ENCODE measurements at regions not wholly inside any gene's neighbourhood (a gene's known extent, or its start where the extent isn't known, plus 50 kb on each side); places are given as distances from the start of the nearest gene placed in this dataset.

DNA sequence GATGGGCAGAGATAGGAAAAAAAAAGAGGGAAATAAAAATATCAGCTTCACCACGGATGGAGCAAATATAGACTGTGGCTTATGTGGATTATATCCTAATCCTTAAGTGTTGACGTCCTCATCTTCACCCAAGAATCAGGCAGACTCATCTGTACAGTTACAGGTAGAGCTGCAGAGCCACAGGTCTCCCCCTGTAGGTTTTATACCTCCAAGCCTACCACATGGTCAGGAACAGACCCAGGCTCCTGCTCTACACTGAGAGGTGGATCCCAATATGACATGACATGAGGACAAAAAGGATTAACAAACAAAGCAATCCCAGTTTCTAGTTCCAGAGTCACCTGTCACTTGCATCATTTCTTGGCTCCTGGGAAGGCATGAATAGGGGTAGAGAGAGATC, 400.8 kb downstream of the SEMA3D start:
- H3K9me3 ChIP-seq: no peaks in the 10 kb centered on the region
- DNase-seq: no peak
- H3K27me3 ChIP-seq: no peaks in the 10 kb centered on the region
- no peak for ATAC-seq
- TF ChIP-seq, protein P1, sequence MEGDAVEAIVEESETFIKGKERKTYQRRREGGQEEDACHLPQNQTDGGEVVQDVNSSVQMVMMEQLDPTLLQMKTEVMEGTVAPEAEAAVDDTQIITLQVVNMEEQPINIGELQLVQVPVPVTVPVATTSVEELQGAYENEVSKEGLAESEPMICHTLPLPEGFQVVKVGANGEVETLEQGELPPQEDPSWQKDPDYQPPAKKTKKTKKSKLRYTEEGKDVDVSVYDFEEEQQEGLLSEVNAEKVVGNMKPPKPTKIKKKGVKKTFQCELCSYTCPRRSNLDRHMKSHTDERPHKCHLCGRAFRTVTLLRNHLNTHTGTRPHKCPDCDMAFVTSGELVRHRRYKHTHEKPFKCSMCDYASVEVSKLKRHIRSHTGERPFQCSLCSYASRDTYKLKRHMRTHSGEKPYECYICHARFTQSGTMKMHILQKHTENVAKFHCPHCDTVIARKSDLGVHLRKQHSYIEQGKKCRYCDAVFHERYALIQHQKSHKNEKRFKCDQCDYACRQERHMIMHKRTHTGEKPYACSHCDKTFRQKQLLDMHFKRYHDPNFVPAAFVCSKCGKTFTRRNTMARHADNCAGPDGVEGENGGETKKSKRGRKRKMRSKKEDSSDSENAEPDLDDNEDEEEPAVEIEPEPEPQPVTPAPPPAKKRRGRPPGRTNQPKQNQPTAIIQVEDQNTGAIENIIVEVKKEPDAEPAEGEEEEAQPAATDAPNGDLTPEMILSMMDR (IDR thresholded peaks at IDR 0.05): no peak
- peaks cover 0 to 5% of the 10 kb centered on the region in 2 donors for H3K4me1 ChIP-seq
- H3K27ac ChIP-seq: no peak overlapping the region
- no peaks in the 10 kb centered on the region for H3K36me3 ChIP-seq
- no peak overlapping the region for H3K4me3 ChIP-seq
- intact Hi-C loops (cut with DNase I): no loop called here

DNA sequence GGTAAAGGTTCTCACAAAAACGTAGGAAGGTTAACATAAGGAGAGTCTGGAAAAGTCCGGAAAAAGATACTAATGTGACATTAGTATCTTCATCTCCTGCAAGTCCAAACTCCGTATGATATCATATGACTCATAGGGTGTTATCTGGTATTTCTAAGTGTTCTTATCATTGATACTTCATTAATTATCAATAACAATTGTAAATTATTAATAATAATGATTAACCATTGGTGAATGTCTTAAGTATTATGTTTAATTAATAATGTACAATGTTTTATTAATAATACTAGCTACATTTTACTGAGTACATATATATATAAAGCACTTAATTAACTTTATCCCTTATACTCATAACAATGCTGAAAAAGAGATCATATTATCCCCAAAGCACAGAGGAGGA, 402.4 kb downstream of the SEMA3D start:
- TF ChIP-seq, protein P1 (IDR thresholded peaks at IDR 0.05): no peak
- Histone ChIP-seq H3K36me3 (no peaks in the 10 kb centered on the region), H3K9me3 (no peaks in the 10 kb centered on the region), H3K27ac (no peak overlapping the region), H3K4me3 (no peak overlapping the region), H3K4me1 (peaks cover 0 to 5% of the 10 kb centered on the region in 2 donors), H3K27me3 (no peaks in the 10 kb centered on the region)
- ATAC-seq (no peak), DNase-seq (no peak)
- intact Hi-C loops (cut with DNase I): no loop called here

DNA sequence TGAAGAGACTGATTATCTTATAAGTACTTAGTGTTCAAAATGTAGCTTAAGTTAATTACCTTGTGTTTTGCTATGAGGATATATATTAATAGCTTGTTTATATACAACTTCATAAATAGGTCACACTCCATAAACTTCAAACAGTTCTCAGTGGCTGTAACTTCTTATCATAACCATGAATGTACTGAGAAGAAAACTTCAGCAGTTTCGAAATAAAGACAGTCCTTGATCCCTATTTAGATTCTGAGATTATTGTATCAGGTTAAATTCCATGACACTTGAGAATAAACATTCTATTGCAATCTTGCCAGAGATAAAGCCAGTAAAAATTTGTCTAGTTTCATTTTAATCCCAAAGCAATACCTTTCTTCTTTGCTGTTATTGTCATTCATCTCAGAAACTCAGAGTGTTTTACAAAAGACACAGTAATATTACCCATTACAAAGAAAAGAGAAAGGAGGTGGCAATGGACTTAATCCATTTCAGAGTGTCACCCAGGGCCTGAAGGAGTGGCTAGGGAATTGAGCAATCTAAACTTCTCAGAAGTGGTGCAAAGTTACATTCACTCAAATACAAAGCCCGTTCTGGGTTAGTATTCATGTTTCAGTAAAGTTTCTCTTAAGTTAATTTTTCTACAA, 403.6 kb downstream of the SEMA3D start:
- intact Hi-C loops (cut with DNase I): no loop called here
- ATAC-seq (peak; percentile 87), DNase-seq (peak in 2 of 4 donors; percentile 67 to 68)
- Histone ChIP-seq H3K4me3 (no peak overlapping the region), H3K9me3 (no peaks in the 10 kb centered on the region), H3K27me3 (no peaks in the 10 kb centered on the region), H3K36me3 (no peaks in the 10 kb centered on the region), H3K27ac (peak overlapping the region in 1 of 2 donors; percentile 45), H3K4me1 (peaks cover 0 to 5% of the 10 kb centered on the region in 2 donors)
- TF ChIP-seq, protein P1 (IDR thresholded peaks at IDR 0.05): no peak

DNA sequence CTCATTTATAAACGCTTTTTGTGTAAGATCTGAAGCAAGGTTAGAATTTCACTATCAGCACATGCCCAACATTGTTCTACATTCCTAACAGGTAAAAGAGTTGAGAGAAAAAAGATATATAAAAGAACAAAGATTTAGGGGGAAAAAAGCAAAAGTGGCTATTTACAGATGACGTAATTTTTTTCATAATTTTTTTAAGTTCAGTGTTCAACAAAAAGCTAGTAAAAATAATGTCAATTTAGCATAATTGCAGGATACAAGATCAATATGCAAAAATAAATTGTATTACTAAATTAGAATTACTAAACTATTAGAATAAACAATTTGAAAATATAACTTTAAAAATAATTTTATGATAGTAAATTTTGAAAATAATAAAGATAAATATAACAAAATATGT, 405.0 kb downstream of the SEMA3D start:
- Histone ChIP-seq H3K27me3 (no peaks in the 10 kb centered on the region), H3K27ac (no peak overlapping the region), H3K9me3 (peaks cover 0 to 5% of the 10 kb centered on the region in 2 donors), H3K36me3 (no peaks in the 10 kb centered on the region), H3K4me1 (peaks cover 0 to 5% of the 10 kb centered on the region in 2 donors), H3K4me3 (no peak overlapping the region)
- DNase-seq: no peak
- no peak for ATAC-seq
- TF ChIP-seq, protein P1 (IDR thresholded peaks at IDR 0.05): no peak
- intact Hi-C loops (cut with DNase I): no loop called here

DNA sequence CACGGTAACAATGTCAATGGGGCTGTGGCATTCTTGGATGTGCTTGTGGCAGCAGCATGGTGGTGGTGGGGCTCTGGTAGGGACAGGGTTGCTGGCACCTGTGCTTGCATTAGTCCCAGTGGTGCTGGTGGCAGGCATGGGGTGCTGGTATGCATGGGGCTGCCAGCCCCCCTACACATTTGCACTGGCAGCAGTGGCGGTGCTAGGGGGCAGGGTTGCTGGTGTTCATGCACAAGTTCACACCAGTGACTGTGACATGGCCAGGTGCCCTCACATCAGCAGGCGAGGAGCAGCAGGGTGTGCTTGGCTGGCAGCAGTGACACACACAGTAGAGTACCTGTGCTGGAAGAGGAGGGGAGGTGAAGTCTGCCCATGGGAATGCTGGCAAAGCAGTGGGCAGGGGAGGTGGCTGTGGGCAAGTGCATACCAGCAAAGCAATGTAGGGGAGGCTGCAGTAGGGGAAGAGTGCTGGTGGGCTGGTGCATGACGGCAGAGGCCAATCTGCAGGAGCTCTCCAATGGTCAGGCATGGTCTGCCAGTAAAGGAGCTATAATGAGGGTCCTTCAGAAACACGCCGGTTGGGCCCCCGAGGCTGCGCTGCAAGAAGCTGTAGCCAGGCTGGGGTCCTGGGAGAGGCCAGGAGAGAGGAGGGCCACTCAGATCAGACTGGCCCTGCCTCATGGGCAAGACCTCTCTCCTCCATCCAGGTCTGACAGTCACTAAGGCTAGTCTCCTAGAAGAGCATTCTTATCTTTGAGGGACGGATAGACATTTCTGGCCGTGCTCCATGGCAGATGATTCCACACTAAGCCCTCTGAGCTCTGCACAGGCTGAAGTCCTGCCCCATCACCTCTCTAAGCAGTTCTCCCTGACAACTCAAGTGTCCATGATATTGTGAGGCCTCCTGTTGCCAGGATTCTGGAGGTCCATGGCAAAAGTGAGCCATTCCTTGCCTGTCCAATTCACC, 406.4 kb downstream of the SEMA3D start:
- Histone ChIP-seq H3K27ac (no peak overlapping the region), H3K9me3 (peaks cover 0 to 5% of the 10 kb centered on the region in 2 donors), H3K4me3 (no peak overlapping the region), H3K36me3 (no peaks in the 10 kb centered on the region), H3K27me3 (no peaks in the 10 kb centered on the region), H3K4me1 (peaks cover 0 to 5% of the 10 kb centered on the region in 2 donors)
- intact Hi-C loops (cut with DNase I): no loop called here
- ATAC-seq (no peak), DNase-seq (peak in 1 of 4 donors; percentile 45)
- TF ChIP-seq, protein P1 (IDR thresholded peaks at IDR 0.05): no peak
